Neural crest cell (in vitro differentiated cells): ENCODE measurements at regions not wholly inside any gene's neighbourhood (a gene's known extent, or its start where the extent isn't known, plus 50 kb on each side); places are given as distances from the start of the nearest gene placed in this dataset.

Source experiments
- DNase-seq: peaks from one replicate; pipeline ENCODE4 v3.0.0; 2021; ENCODE audit warnings: low read depth, mixed read lengths, low spot score
- H3K27ac Mint-ChIP-seq: one replicate; pipeline ENCODE4 v1.8.0; 2021; ENCODE audit warnings: mild to moderate bottlenecking, mixed read lengths; ENCODE audit not compliant: unreplicated experiment
- H3K27me3 Mint-ChIP-seq: 2 replicates; pipeline ENCODE4 v1.8.0; 2021; ENCODE audit warnings: low read depth, mild to moderate bottlenecking, mixed read lengths
- H3K36me3 Mint-ChIP-seq: 2 replicates; pipeline ENCODE4 v1.8.0; 2021; ENCODE audit warnings: low read depth, mild to moderate bottlenecking, mixed read lengths
- H3K4me1 Mint-ChIP-seq: 2 replicates; pipeline ENCODE4 v1.8.0; 2021; ENCODE audit warnings: mixed read lengths
- H3K4me3 Mint-ChIP-seq: one replicate; pipeline ENCODE4 v1.8.0; 2021; ENCODE audit warnings: mild to moderate bottlenecking, mixed read lengths
- H3K9me3 Mint-ChIP-seq: 2 replicates; pipeline ENCODE4 v1.8.0; 2021; ENCODE audit warnings: mixed read lengths
- CTCF ChIP-seq: fragments of 200-600 bp; sonication (generic); conservative IDR thresholded peaks from 2 replicates; pipeline ENCODE4 v1.5.0; 2021; ENCODE audit warnings: antibody characterized with exemption, mild to moderate bottlenecking

GRCh38 chrX:123807835-123808416, 51.9 kb upstream of the XIAP start:
- no peak overlapping the region for H3K27ac Mint-ChIP-seq
- H3K4me1 Mint-ChIP-seq = peaks cover 6% of the 10 kb centered on the region
- no peak for DNase-seq
- peaks cover 2% of the 10 kb centered on the region for H3K36me3 Mint-ChIP-seq
- no peaks in the 10 kb centered on the region for H3K27me3 Mint-ChIP-seq
- no peak for TF ChIP-seq CTCF
- peaks cover 5% of the 10 kb centered on the region for H3K9me3 Mint-ChIP-seq
- no peak overlapping the region for H3K4me3 Mint-ChIP-seq

- Mint-ChIP-seq H3K27ac (no peak overlapping the region), H3K27me3 (no peaks in the 10 kb centered on the region), H3K36me3 (peaks cover 2% of the 10 kb centered on the region), H3K9me3 (peaks cover 5% of the 10 kb centered on the region), H3K4me1 (no peaks in the 10 kb centered on the region), H3K4me3 (no peak overlapping the region)
- no peak for DNase-seq
- no peak for TF ChIP-seq CTCF
Observed at GRCh38 chrX:123809854-123810375, 49.9 kb upstream of the XIAP start.
